D721Med (cell line): ENCODE measurements at regions not wholly inside any gene's neighbourhood (a gene's known extent, or its start where the extent isn't known, plus 50 kb on each side); places are given as distances from the start of the nearest gene placed in this dataset.

Source experiments
- DNase-seq: peaks from one replicate; pipeline ENCODE4 v3.0.0; 2011; ENCODE audit warnings: low spot score; ENCODE audit not compliant: insufficient read length
- FAIRE-seq: peaks from 2 replicates; lab custom pipeline; 2011; peaks lifted over from hg19 to GRCh38; lab: Jason Lieb, UNC
- TF ChIP-seq, protein P1 (sequence below): IDR thresholded peaks from 2 replicates; pipeline ENCODE4 v1.5.1; 2012; ENCODE audit warnings: mild to moderate bottlenecking, control low read depth; ENCODE audit not compliant: insufficient read depth; ENCODE audit errors: missing control alignments

DNA sequence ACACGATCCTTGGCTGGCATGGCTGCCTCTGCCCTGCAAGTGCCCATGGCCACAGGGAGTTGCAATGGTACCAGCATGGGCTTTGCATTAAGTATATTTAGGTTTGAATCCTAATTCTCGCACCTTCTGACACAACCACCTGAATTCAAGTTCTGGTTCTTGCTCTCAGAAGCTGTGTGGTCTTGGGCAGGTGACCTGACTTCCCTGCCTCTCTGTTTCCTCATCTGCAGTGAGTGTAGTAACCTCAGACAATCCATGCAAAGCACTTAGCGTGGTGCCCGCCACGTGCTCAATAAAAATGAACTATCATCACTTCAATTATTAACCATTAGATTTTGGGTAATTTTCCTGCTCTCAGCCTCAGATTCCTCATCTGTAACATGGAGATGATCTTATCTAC is 378.8 kb upstream of the ARID1B start:
- TF ChIP-seq, protein P1, sequence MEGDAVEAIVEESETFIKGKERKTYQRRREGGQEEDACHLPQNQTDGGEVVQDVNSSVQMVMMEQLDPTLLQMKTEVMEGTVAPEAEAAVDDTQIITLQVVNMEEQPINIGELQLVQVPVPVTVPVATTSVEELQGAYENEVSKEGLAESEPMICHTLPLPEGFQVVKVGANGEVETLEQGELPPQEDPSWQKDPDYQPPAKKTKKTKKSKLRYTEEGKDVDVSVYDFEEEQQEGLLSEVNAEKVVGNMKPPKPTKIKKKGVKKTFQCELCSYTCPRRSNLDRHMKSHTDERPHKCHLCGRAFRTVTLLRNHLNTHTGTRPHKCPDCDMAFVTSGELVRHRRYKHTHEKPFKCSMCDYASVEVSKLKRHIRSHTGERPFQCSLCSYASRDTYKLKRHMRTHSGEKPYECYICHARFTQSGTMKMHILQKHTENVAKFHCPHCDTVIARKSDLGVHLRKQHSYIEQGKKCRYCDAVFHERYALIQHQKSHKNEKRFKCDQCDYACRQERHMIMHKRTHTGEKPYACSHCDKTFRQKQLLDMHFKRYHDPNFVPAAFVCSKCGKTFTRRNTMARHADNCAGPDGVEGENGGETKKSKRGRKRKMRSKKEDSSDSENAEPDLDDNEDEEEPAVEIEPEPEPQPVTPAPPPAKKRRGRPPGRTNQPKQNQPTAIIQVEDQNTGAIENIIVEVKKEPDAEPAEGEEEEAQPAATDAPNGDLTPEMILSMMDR: no peak
- DNase-seq (no peak), FAIRE-seq (no peak)

DNA sequence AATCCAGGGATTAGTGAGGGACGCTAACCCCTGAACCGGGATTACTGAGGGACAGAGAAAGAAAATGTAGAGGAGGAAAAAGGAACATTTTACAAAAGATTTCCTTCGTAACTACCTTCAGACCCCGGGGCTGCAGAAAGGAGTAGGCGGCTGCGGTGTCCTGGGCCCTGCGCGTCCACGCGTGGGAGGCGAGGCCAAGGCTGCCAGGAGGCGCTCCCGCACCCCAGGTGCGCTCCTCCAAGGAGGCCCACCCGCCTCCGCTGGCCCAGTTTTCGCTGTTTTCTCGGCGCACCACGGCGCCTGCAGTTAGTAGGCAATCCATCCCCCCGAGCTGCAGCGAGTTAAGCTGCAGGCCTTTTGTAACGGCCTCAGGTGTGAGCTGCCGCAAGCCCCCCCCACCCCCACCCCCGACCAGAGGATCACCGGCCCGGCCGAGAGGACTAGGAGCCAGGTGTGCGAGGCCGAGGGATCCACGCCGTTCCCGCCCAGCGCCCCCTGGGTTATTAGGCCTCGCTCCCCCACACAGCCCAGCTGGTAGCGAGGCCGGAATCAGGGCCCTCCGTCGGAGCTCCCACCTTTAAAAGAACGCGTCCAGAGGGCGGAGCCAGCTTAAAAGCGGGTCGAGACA is 380.3 kb upstream of the ARID1B start:
- DNase-seq: no peak
- TF ChIP-seq, protein P1: no peak
- FAIRE-seq: no peak

DNA sequence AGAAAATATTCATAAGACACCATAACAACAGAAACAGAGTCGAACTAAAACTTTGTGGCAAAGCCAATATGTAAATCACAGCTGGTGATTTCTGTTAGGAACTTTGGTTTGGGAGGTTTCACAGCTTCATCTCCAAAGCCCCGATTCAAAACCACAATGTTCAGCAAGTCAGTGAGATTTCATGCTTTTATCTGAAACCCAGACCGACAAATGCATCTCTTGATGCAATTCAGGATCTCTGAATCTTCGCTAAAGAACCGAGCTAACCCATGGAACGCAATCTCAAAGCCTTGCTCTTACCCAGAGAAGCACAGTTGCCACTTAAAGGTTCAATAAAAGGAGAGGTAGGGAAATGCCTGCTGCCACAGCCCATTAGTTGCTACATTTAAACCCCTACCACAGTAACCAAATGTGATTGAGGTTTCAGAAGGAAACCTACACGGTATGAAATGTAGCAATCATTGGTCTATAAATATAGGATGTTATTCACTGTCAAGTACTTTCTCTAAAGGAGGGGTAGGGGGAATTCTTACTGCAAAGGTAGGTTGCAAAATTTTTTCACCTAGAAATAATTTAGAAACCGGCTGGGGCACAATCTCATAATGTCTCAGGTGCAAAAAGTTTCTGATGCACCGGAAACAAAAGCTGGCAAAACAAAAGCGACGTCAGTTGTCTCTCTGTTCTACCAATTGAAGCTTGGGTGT is 381.0 kb upstream of the ARID1B start:
- TF ChIP-seq, protein P1: no peak
- no peak for FAIRE-seq
- no peak for DNase-seq

DNA sequence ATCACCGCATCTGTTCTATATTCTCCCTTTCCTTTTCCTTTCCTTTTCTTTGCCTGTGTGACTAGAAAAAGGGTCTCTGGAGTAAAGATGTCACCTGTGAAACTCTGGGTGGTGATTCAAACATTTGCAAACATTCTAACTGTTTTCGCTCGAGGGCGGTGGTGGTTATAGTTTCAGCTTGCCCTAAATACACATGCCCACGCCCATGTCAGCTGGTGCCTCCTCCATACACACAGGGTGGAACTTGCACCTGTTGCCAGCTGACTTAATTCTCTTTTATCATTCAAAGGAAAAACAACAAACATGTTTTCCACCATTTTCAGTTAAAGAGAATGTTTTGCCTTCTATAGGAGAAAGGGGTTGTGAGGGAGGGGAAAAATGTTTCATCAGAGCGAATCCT is 381.9 kb upstream of the ARID1B start:
- FAIRE-seq (no peak), DNase-seq (no peak)
- TF ChIP-seq, protein P1: no peak

DNA sequence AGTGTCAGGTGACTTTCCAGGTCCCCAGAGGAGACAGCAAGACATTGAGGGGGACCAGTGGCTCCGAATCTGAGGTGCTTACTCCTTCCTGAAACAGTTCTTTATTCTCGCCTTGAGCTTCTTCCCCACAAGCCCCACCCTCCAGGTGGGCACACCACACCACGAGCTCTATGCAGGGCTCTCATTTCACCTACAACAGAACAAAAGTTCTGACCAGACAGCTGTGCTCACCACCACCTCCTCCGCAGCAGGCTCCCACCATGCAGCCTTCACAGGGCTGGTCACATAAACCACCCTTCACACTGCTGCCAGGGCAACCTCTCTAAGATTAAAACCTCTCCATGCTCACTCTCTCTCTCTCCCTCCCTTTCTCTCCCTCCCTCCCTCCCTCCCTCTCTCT is 384.5 kb upstream of the ARID1B start:
- FAIRE-seq (no peak), DNase-seq (no peak)

DNA sequence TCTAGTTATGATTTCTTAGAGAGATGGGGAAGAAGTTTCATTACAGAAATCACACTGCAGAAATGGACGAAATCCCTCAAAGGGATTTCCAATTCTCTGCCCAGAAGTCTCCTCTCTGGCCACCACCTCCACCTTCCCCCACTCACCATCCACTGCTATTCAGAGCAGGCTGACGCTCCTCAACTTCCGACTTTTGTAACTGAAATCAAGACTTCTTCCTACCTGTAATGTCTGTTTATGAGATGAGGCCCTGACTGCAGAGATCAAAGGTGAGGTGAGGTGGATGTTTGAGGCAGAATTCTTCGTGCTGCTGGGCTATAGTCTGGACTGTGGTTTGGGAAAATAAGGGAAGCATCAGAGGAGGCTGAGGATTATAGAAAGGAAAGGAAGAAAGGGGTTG is 385.2 kb upstream of the ARID1B start:
- TF ChIP-seq, protein P1: no peak
- FAIRE-seq: no peak
- no peak for DNase-seq

More for the DNA sequence above, 384.5 kb upstream of the ARID1B start:
- TF ChIP-seq, protein P1: no peak

DNA sequence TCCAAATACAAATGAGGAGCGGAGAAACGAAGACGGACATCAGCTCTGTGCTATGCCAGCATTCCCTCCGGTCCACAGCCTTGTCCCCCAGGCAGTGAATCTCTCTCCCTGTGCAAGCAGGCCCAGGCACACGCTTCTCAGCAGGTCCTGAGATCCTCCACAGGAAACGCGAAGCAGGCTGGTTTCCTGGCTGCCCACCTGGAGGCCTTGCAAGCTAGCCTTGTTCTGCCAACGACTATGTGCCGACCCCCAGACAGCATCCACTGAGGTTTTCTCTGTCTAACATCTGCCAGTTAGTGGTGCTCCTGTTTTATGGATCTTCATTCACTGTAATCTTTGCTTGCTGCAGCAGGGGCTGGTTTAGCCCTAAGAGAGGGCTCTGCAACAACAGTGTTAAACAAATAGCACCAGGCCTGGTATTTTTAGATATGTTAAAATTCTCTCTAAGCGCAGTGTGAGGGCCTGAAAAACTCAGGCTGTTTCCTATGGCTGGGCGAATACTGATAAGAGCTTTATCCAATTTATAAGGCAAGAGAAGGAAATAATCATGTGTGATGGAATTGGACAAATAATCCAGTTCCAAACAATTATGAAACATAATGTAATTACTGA is 386.0 kb upstream of the ARID1B start:
- FAIRE-seq (no peak), DNase-seq (no peak)
- TF ChIP-seq, protein P1: no peak
